Sigmoid colon (tissue), 4 donors: ENCODE measurements at regions not wholly inside any gene's neighbourhood (a gene's known extent, or its start where the extent isn't known, plus 50 kb on each side); places are given as distances from the start of the nearest gene placed in this dataset.

ENCODE experiments used
- EP300 ChIP-seq, 4 donors: sonication (generic); formaldehyde crosslinking; IDR thresholded peaks; one replicate each; pipeline ENCODE4 v1.6.1; 2017; ENCODE audit warnings: antibody characterized with exemption in 4 of 4
- POLR2A ChIP-seq, 2 donors: fragments of 450-650 bp; IDR thresholded peaks; one replicate each; pipeline ENCODE4 v1.6.1; 2016; ENCODE audit warnings: antibody characterized with exemption in 2 of 2, mild to moderate bottlenecking in 2 of 2, moderate library complexity in 2 of 2
- POLR2AphosphoS5 ChIP-seq, 4 donors: sonication (generic); formaldehyde crosslinking; IDR thresholded peaks; one replicate each; pipeline ENCODE4 v1.6.1; 2017; ENCODE audit warnings: antibody characterized with exemption in 4 of 4
- TF ChIP-seq, protein P1 (sequence below), 4 experiments: fragments of 450-650 bp in 3 of 4; fragments of 200-600 bp in 1 of 4; IDR thresholded peaks; one replicate each; pipeline ENCODE4 v1.5.1; 2016 to 2019; ENCODE audit warnings: antibody characterized with exemption in 4 of 4, mild to moderate bottlenecking in 3 of 4, moderate library complexity in 2 of 4

DNA sequence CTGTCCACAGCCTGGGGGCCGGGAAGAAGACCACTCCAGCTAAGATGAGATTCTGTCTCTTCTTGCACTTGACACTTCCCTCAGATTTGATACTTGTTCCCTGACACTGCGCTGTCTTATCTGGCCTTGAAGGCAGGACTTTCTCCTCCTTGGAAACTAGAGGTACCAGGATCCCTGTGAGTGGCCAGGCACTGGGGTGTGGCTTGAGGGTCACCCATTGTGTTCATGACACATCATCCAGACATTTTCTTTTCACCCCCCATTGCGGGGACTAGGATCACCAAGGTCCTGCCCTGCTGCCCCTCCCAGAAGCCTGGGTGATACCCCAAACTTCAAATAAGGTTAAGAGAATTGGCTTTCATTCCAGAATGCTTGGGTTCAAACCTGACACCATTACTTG is 103.3 kb downstream of the NDFIP1 start:
- TF ChIP-seq, protein P1, sequence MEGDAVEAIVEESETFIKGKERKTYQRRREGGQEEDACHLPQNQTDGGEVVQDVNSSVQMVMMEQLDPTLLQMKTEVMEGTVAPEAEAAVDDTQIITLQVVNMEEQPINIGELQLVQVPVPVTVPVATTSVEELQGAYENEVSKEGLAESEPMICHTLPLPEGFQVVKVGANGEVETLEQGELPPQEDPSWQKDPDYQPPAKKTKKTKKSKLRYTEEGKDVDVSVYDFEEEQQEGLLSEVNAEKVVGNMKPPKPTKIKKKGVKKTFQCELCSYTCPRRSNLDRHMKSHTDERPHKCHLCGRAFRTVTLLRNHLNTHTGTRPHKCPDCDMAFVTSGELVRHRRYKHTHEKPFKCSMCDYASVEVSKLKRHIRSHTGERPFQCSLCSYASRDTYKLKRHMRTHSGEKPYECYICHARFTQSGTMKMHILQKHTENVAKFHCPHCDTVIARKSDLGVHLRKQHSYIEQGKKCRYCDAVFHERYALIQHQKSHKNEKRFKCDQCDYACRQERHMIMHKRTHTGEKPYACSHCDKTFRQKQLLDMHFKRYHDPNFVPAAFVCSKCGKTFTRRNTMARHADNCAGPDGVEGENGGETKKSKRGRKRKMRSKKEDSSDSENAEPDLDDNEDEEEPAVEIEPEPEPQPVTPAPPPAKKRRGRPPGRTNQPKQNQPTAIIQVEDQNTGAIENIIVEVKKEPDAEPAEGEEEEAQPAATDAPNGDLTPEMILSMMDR (IDR thresholded peaks at IDR 0.05) = no peak
- no peak for TF ChIP-seq POLR2A (IDR thresholded peaks at IDR 0.05)
- TF ChIP-seq EP300 (IDR thresholded peaks at IDR 0.05) = no peak
- no peak for TF ChIP-seq POLR2AphosphoS5 (IDR thresholded peaks at IDR 0.05)
